GM23248 (cell line): ENCODE measurements at regions not wholly inside any gene's neighbourhood (a gene's known extent, or its start where the extent isn't known, plus 50 kb on each side); places are given as distances from the start of the nearest gene placed in this dataset.
A peak's percentile ranks its signal among the peaks of the same experiment; 100 is the strongest.

Source experiments
- DNase-seq: peaks from one replicate; pipeline ENCODE4 v3.0.0-alpha.2; 2015
- H2AFZ ChIP-seq: fragments of 200-600 bp; sonication (generic); 2 replicates; pipeline ENCODE4 v1.6.1; 2016; ENCODE audit warnings: antibody characterized with exemption
- H3F3A ChIP-seq: fragments of 200-600 bp; sonication (generic); 2 replicates; pipeline ENCODE4 v1.6.1; 2016; ENCODE audit warnings: mild to moderate bottlenecking, antibody characterized with exemption, mixed run types; ENCODE audit not compliant: insufficient read depth
- H3K27ac ChIP-seq: fragments of 200-600 bp; sonication (generic); 2 replicates; pipeline ENCODE4 v1.5.1; 2016; ENCODE audit warnings: mild to moderate bottlenecking
- H3K27me3 ChIP-seq: fragments of 200-600 bp; sonication (generic); replicated peaks from 2 replicates; pipeline ENCODE4 v1.6.1; 2016; ENCODE audit warnings: mild to moderate bottlenecking; ENCODE audit not compliant: insufficient read depth
- H3K36me3 ChIP-seq: fragments of 200-600 bp; sonication (generic); 2 replicates; pipeline ENCODE4 v1.6.1; 2016; ENCODE audit warnings: low read depth, mild to moderate bottlenecking
- H3K4me1 ChIP-seq: fragments of 200-600 bp; sonication (generic); 2 replicates; pipeline ENCODE4 v1.6.1; 2016; ENCODE audit warnings: mild to moderate bottlenecking; ENCODE audit not compliant: insufficient read depth
- H3K4me2 ChIP-seq: fragments of 200-600 bp; sonication (generic); one replicate; pipeline ENCODE4 v1.6.1; 2016; ENCODE audit warnings: mild to moderate bottlenecking; ENCODE audit not compliant: unreplicated experiment
- H3K4me3 ChIP-seq: fragments of 200-600 bp; sonication (generic); 2 replicates; pipeline ENCODE4 v1.5.1; 2016; ENCODE audit warnings: mild to moderate bottlenecking
- H3K79me2 ChIP-seq: fragments of 200-600 bp; sonication (generic); 2 replicates; pipeline ENCODE4 v1.6.1; 2016; ENCODE audit warnings: mild to moderate bottlenecking; ENCODE audit not compliant: insufficient read depth
- H3K9ac ChIP-seq: fragments of 200-600 bp; sonication (generic); 2 replicates; pipeline ENCODE4 v1.6.1; 2016; ENCODE audit warnings: mild to moderate bottlenecking
- H3K9me2 ChIP-seq: fragments of 200-600 bp; sonication (generic); 2 replicates; pipeline ENCODE4 v1.6.1; 2016; ENCODE audit warnings: mixed run types, mild to moderate bottlenecking, moderate library complexity; ENCODE audit not compliant: insufficient read depth
- H3K9me3 ChIP-seq: fragments of 200-600 bp; sonication (generic); one replicate; pipeline ENCODE4 v1.6.1; 2017; ENCODE audit warnings: low read depth
- H4K20me1 ChIP-seq: fragments of 200-600 bp; sonication (generic); 2 replicates; pipeline ENCODE4 v1.6.0; 2016; ENCODE audit not compliant: insufficient read depth
- EZH2 ChIP-seq: fragments of 200-600 bp; sonication (generic); IDR thresholded peaks from 2 replicates; pipeline ENCODE4 v1.6.1; 2018; ENCODE audit warnings: antibody characterized with exemption, mild to moderate bottlenecking; ENCODE audit not compliant: insufficient read depth, poor library complexity, severe bottlenecking
- EZH2phosphoT487 ChIP-seq: fragments of 200-600 bp; sonication (generic); IDR thresholded peaks from 2 replicates; pipeline ENCODE4 v1.6.1; 2018; ENCODE audit warnings: antibody characterized with exemption, moderate library complexity, mild to moderate bottlenecking, low read depth; ENCODE audit not compliant: insufficient read depth
- WGBS, 2 experiments: methylation state at CpG; one replicate each; pipeline ENCODE4 v1.1.6; 2015 to 2017; ENCODE audit warnings: low lambda C conversion rate in 2 of 2, low coverage in 1 of 2; ENCODE audit errors: missing lambda C conversion rate in 2 of 2; 5-methylcytosine and 5-hydroxymethylcytosine counted together
- in situ Hi-C: fragments of 300-500 bp; cut with MboI; formaldehyde crosslinking; loops from 2 replicates; pipeline ENCODE4 v1.15.0; 2020

GRCh38 chr12:88658009-88658408 is 77.7 kb upstream of the KITLG start:
- no peaks in the 10 kb centered on the region for H3K36me3 ChIP-seq
- no peaks in the 10 kb centered on the region for H3K79me2 ChIP-seq
- H3K9me3 ChIP-seq = no peaks in the 10 kb centered on the region
- no peak overlapping the region for H3K27ac ChIP-seq
- TF ChIP-seq EZH2 = no peak
- TF ChIP-seq EZH2phosphoT487 = no peak
- no peak overlapping the region for H3K4me3 ChIP-seq
- H3F3A ChIP-seq = no peaks in the 10 kb centered on the region
- no peaks in the 10 kb centered on the region for H4K20me1 ChIP-seq
- in situ Hi-C loops = no loop called here
- no peaks in the 10 kb centered on the region for H3K27me3 ChIP-seq
- DNase-seq = peak; percentile 65
- H3K9ac ChIP-seq = no peak overlapping the region
- no peak overlapping the region for H3K4me2 ChIP-seq
- no peaks in the 10 kb centered on the region for H3K9me2 ChIP-seq
- no peak overlapping the region for H2AFZ ChIP-seq
- peaks cover 17% of the 10 kb centered on the region; the same call in 1 of the 2 replicates for H3K4me1 ChIP-seq

GRCh38 chr12:88650715-88651114 is 70.4 kb upstream of the KITLG start:
- DNase-seq = peak; percentile 88
- no peak overlapping the region for H3K4me3 ChIP-seq
- no peak overlapping the region for H2AFZ ChIP-seq
- no peaks in the 10 kb centered on the region for H3K9me2 ChIP-seq
- H4K20me1 ChIP-seq = no peaks in the 10 kb centered on the region
- H3K9ac ChIP-seq = no peak overlapping the region
- H3K27ac ChIP-seq = peak overlapping the region; percentile 22; the same call in 1 of the 2 replicates
- H3K4me1 ChIP-seq = peaks cover 22% of the 10 kb centered on the region
- peaks cover 11% of the 10 kb centered on the region for H3F3A ChIP-seq
- no peaks in the 10 kb centered on the region for H3K27me3 ChIP-seq
- no peaks in the 10 kb centered on the region for H3K9me3 ChIP-seq
- in situ Hi-C loops = no loop called here
- TF ChIP-seq EZH2 = no peak
- TF ChIP-seq EZH2phosphoT487 = no peak
- no peaks in the 10 kb centered on the region for H3K36me3 ChIP-seq
- H3K79me2 ChIP-seq = no peaks in the 10 kb centered on the region
- no peak overlapping the region for H3K4me2 ChIP-seq

GRCh38 chr12:88648625-88649024 is 68.4 kb upstream of the KITLG start:
- no peak for DNase-seq
- Histone ChIP-seq H3K36me3 (no peaks in the 10 kb centered on the region), H3K4me1 (peaks cover 28% of the 10 kb centered on the region), H3K9ac (no peak overlapping the region), H3K4me3 (no peak overlapping the region), H3K79me2 (no peaks in the 10 kb centered on the region), H4K20me1 (no peaks in the 10 kb centered on the region), H3K9me2 (no peaks in the 10 kb centered on the region), H3F3A (peaks cover 11% of the 10 kb centered on the region), H3K27me3 (no peaks in the 10 kb centered on the region), H3K4me2 (no peak overlapping the region), H3K27ac (no peak overlapping the region), H3K9me3 (no peaks in the 10 kb centered on the region), H2AFZ (no peak overlapping the region)
- in situ Hi-C loops = no loop called here
- TF ChIP-seq EZH2phosphoT487 = no peak
- TF ChIP-seq EZH2 = no peak
- 90 to 96% methylated on average over 1 of the region's 1 CpG for WGBS, 2 experiments

- H3K4me3 ChIP-seq = no peak overlapping the region
- peaks cover 33% of the 10 kb centered on the region for H3K4me1 ChIP-seq
- H3K9me2 ChIP-seq = no peaks in the 10 kb centered on the region
- H3K27me3 ChIP-seq = no peaks in the 10 kb centered on the region
- no peak overlapping the region for H3K4me2 ChIP-seq
- in situ Hi-C loops = no loop called here
- H3F3A ChIP-seq = peaks cover 11% of the 10 kb centered on the region
- no peak overlapping the region for H3K27ac ChIP-seq
- no peak overlapping the region for H2AFZ ChIP-seq
- H3K9me3 ChIP-seq = no peaks in the 10 kb centered on the region
- no peak for DNase-seq
- H3K79me2 ChIP-seq = no peaks in the 10 kb centered on the region
- H3K36me3 ChIP-seq = no peaks in the 10 kb centered on the region
- TF ChIP-seq EZH2phosphoT487 (no peak), EZH2 (no peak)
- H4K20me1 ChIP-seq = no peaks in the 10 kb centered on the region
- H3K9ac ChIP-seq = no peak overlapping the region
These were observed 66.6 kb upstream of the KITLG start for GRCh38 chr12:88646824-88647223.

- TF ChIP-seq EZH2phosphoT487 = no peak
- TF ChIP-seq EZH2 = no peak
- peaks cover 26% of the 10 kb centered on the region for H3K4me1 ChIP-seq
- no peaks in the 10 kb centered on the region for H3K36me3 ChIP-seq
- no peak overlapping the region for H3K4me3 ChIP-seq
- no peak overlapping the region for H3K27ac ChIP-seq
- DNase-seq = no peak
- no peaks in the 10 kb centered on the region for H3K79me2 ChIP-seq
- H3K9me2 ChIP-seq = no peaks in the 10 kb centered on the region
- H3K27me3 ChIP-seq = no peaks in the 10 kb centered on the region
- H3K9ac ChIP-seq = no peak overlapping the region
- peaks cover 5% of the 10 kb centered on the region for H3F3A ChIP-seq
- no peaks in the 10 kb centered on the region for H4K20me1 ChIP-seq
- H3K4me2 ChIP-seq = no peak overlapping the region
- no peak overlapping the region for H2AFZ ChIP-seq
- in situ Hi-C loops = no loop called here
- no peaks in the 10 kb centered on the region for H3K9me3 ChIP-seq
- WGBS, 2 experiments = 15 to 20% methylated on average over 1 of the region's 1 CpG
These were observed 65.5 kb upstream of the KITLG start for GRCh38 chr12:88645816-88646215.
